HG03175 (cell line): ENCODE measurements at regions not wholly inside any gene's neighbourhood (a gene's known extent, or its start where the extent isn't known, plus 50 kb on each side); places are given as distances from the start of the nearest gene placed in this dataset.

Experiments
- ATAC-seq: cut with Tn5 transposase; IDR thresholded peaks from one replicate; pipeline ENCODE4 v1.9.1; 2021; ENCODE audit warnings: mild to moderate bottlenecking, moderate library complexity; ENCODE audit not compliant: unreplicated experiment

- ATAC-seq = no peak
Measured at GRCh38 chr9:68644831-68645230, 60.2 kb upstream of the PIP5K1B start.

- ATAC-seq = no peak
Measured at GRCh38 chr9:68648164-68648563, 56.9 kb upstream of the PIP5K1B start.

DNA sequence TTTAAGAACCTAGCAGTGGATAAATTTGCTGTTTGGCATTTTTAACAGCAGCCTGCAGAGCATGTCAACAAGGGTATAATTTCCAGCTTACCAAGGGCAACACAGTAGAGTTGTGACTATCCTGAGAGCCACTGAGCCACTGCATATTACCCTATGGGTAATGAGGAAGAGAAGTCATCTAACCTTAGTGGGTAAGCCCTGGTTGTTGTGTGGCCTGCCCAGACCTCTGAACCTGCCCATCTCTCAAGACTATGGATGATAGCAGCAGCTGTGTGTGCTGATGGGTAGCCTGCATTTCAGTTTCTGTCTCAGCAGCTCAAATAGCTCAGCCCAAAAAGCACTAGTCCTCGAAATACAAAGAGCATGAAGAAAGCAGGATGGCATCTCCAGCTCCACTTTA lies 56.1 kb upstream of the PIP5K1B start:
- ATAC-seq = no peak

DNA sequence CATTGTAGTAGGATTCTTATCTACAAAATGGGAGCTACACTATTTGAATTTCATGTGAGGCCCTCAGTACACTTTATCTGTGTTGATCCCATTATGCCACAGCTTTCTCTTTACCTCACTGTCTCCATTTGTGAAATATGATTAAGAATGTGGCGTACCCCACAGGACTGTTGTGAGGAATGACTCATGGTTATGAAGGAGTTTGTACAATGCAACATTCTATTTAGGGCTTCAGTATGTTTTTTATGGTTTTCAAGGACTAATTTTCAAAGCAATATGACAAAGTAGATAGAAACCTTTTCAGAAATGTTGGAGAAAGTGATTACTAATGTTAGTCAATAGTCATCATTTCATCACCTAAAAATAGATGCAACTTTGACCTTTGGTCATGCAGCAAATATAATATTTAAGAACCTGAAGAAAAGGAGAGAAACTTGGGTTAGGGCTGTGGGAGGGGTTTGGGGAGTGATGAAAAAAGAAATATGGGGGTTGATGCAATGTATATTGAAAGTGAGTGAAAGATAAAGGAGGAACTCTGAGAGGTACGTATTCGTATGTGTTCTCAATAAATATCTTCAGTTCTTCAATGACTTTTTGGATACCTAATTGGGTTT lies 53.7 kb upstream of the PIP5K1B start:
- ATAC-seq = no peak

GRCh38 chr9:68653141-68653595 lies 51.9 kb upstream of the PIP5K1B start:
- ATAC-seq = peak; percentile 92

- ATAC-seq = no peak
Measured at GRCh38 chr9:68654075-68654474, 51.0 kb upstream of the PIP5K1B start.
